GM12865 (cell line): ENCODE measurements at regions not wholly inside any gene's neighbourhood (a gene's known extent, or its start where the extent isn't known, plus 50 kb on each side); places are given as distances from the start of the nearest gene placed in this dataset.

ENCODE experiments used
- DNase-seq: peaks from one replicate; pipeline ENCODE4 v3.0.0; 2010; ENCODE audit warnings: low read depth
- H3K4me3 ChIP-seq: 2 replicates; pipeline ENCODE4 v1.5.1; 2011; ENCODE audit warnings: mild to moderate bottlenecking, low read depth, low read length, control low read depth
- TF ChIP-seq, protein P1 (sequence below): IDR thresholded peaks from 2 replicates; pipeline ENCODE4 v1.5.1; 2011; ENCODE audit warnings: low read length, control low read depth, low read depth, inconsistent platforms; ENCODE audit not compliant: insufficient read depth; ENCODE audit errors: missing control alignments

DNA sequence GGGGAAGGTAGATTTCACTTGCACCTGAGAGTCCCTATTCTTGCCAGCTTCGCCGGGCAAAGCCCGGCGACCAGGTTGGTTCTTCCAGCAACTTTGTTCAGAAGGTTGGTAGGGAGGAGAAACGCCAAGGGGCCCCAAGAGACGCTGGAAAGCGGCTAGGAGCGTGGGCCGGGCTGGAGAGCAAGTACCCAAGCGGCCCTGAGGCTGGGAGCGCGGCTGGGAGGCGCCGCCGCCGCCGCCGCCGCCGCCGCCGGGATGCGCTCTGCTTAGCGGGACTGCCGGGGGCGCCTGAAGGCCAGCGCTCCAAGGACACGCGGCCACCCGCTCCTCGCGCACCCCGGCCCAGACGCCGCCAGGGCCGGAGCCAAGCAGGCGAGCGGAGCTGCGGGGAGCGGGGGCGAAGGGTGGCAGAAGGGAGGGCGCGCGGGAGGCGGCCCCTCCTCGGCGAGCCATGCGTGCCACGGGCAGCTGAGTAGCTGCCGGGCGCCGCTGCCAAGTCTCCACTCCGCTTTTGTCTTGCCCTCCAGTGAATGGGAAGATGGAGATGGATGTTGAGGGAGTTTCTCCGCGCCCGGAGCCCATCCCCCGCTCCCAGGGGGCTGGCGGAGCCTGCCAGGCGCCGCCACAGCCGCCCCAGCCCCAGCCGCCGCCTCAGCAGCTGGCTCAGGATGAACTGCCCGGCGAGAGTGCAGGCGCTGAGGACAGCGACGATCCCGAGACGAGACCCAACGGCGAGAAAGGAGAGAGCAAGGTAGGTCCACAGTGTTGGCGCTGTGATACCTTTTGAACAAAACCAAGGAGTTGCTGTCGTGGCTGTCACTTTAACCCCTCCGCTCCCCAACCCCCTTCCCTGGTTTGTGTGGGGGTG lies 227.4 kb upstream of the AZI2 start:
- no peak for DNase-seq
- TF ChIP-seq, protein P1, sequence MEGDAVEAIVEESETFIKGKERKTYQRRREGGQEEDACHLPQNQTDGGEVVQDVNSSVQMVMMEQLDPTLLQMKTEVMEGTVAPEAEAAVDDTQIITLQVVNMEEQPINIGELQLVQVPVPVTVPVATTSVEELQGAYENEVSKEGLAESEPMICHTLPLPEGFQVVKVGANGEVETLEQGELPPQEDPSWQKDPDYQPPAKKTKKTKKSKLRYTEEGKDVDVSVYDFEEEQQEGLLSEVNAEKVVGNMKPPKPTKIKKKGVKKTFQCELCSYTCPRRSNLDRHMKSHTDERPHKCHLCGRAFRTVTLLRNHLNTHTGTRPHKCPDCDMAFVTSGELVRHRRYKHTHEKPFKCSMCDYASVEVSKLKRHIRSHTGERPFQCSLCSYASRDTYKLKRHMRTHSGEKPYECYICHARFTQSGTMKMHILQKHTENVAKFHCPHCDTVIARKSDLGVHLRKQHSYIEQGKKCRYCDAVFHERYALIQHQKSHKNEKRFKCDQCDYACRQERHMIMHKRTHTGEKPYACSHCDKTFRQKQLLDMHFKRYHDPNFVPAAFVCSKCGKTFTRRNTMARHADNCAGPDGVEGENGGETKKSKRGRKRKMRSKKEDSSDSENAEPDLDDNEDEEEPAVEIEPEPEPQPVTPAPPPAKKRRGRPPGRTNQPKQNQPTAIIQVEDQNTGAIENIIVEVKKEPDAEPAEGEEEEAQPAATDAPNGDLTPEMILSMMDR = no peak

DNA sequence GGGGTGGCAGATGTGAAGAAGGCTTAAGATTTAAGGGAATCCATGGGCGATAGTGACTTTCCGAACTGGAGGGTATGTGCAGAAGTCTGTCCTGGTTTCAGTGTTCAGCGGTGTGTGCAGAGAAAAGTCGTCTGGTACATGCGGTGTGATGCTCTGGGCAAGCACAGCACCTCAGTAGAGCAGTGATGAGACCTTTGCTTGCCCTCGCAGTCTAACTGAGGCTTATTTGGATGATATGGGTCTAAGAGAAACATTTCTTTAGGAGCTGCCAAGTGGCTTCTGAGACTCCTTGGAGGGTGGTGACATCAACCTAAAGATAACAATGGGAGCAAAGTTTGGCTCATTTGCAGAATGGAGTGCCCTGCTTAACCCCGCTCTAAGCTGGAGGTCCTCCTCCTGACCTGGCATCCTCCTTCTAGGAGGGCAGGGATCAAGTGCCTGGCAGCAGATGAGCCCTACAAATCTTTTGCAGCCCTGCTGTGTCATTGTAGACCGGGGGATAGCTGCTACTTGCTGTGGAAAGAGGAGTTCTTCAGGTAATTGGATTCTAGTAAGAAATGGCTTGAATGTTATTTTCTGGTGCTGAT lies 228.1 kb upstream of the AZI2 start:
- TF ChIP-seq, protein P1 = no peak
- no peak overlapping the region for H3K4me3 ChIP-seq
- no peak for DNase-seq

More for the DNA sequence above, 227.4 kb upstream of the AZI2 start:
- no peak overlapping the region for H3K4me3 ChIP-seq

GRCh38 chr3:28577941-28578500 lies 229.4 kb upstream of the AZI2 start:
- TF ChIP-seq, protein P1 = no peak
- DNase-seq = no peak
- H3K4me3 ChIP-seq = no peak overlapping the region

DNA sequence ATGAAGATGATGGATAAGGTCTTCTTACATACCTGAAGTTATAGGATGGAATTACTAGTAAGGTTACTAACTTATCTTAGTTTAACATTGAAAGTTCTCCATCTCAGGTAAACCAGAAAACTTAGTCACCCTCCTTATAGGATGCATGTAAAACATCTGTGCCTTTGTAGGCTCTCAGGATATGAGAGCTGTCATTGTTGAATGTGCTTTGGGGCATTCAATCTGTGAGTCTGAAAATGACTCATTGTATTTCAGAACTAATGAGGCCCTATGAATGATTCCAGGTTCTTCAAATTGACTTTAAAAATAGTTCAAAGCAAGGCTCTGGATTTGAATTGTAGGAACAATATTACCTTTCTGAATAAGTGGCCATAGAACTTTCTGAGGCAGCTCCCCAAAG lies 237.7 kb upstream of the AZI2 start:
- DNase-seq = peak; percentile 30
- H3K4me3 ChIP-seq = no peak overlapping the region
- TF ChIP-seq, protein P1 = no peak

- TF ChIP-seq, protein P1 = no peak
- H3K4me3 ChIP-seq = no peak overlapping the region
These were observed 239.1 kb upstream of the AZI2 start for GRCh38 chr3:28587723-28588122.

GRCh38 chr3:28590216-28590615 lies 241.6 kb upstream of the AZI2 start:
- TF ChIP-seq, protein P1 = no peak
- peak overlapping the region; percentile 16 for H3K4me3 ChIP-seq
- DNase-seq = peak; percentile 34

More at GRCh38 chr3:28587723-28588122, 239.1 kb upstream of the AZI2 start:
- no peak for DNase-seq
